HG02885 (cell line): ENCODE measurements at regions not wholly inside any gene's neighbourhood (a gene's known extent, or its start where the extent isn't known, plus 50 kb on each side); places are given as distances from the start of the nearest gene placed in this dataset.
"Not testable (repeated sequence)": the region's sequence is repeated elsewhere in the genome, so short reads cannot be mapped to it uniquely, and the experiment has no call there.

Experiments
- ATAC-seq: cut with Tn5 transposase; IDR thresholded peaks from one replicate; pipeline ENCODE4 v1.9.1; 2021; ENCODE audit warnings: mild to moderate bottlenecking; ENCODE audit not compliant: unreplicated experiment, poor library complexity

- ATAC-seq = peak; percentile 52
These were observed 265.4 kb upstream of the ARHGEF26 start for GRCh38 chr3:153855772-153856171.

- no peak for ATAC-seq
These were observed 264.3 kb upstream of the ARHGEF26 start for GRCh38 chr3:153856932-153857331.

GRCh38 chr3:153864793-153865192 is 256.4 kb upstream of the ARHGEF26 start:
- no peak for ATAC-seq

- ATAC-seq = no peak
These were observed 254.3 kb upstream of the ARHGEF26 start for GRCh38 chr3:153866901-153867300.

- ATAC-seq = not testable (repeated sequence)
These were observed 246.8 kb upstream of the ARHGEF26 start for GRCh38 chr3:153874348-153874747.

GRCh38 chr3:153880493-153880892 is 240.7 kb upstream of the ARHGEF26 start:
- no peak for ATAC-seq

GRCh38 chr3:153881201-153881600 is 240.0 kb upstream of the ARHGEF26 start:
- ATAC-seq = no peak

GRCh38 chr3:153885359-153885758 is 235.8 kb upstream of the ARHGEF26 start:
- ATAC-seq = no peak

GRCh38 chr3:153889905-153890334 is 231.3 kb upstream of the ARHGEF26 start:
- ATAC-seq = no peak

- ATAC-seq = no peak
These were observed 229.1 kb upstream of the ARHGEF26 start for GRCh38 chr3:153892126-153892525.

- ATAC-seq = no peak
These were observed 226.3 kb upstream of the ARHGEF26 start for GRCh38 chr3:153894857-153895256.

- ATAC-seq = no peak
These were observed 225.0 kb upstream of the ARHGEF26 start for GRCh38 chr3:153896197-153896596.

- no peak for ATAC-seq
These were observed 224.0 kb upstream of the ARHGEF26 start for GRCh38 chr3:153897025-153897723.

- peak; percentile 59 for ATAC-seq
These were observed 223.3 kb upstream of the ARHGEF26 start for GRCh38 chr3:153897842-153898241.

GRCh38 chr3:153901152-153901551 is 220.0 kb upstream of the ARHGEF26 start:
- no peak for ATAC-seq

- ATAC-seq = no peak
These were observed 219.2 kb upstream of the ARHGEF26 start for GRCh38 chr3:153901991-153902390.

GRCh38 chr3:153903430-153903829 is 217.8 kb upstream of the ARHGEF26 start:
- peak; percentile 67 for ATAC-seq

GRCh38 chr3:153906366-153906765 is 214.8 kb upstream of the ARHGEF26 start:
- no peak for ATAC-seq

GRCh38 chr3:153910387-153910786 is 210.8 kb upstream of the ARHGEF26 start:
- ATAC-seq = no peak

GRCh38 chr3:153911116-153911515 is 210.1 kb upstream of the ARHGEF26 start:
- no peak for ATAC-seq

GRCh38 chr3:153919773-153920172 is 201.4 kb upstream of the ARHGEF26 start:
- no peak for ATAC-seq

- no peak for ATAC-seq
These were observed 199.4 kb upstream of the ARHGEF26 start for GRCh38 chr3:153921826-153922225.
